ENCODE measurements at regions not wholly inside any gene's neighbourhood (a gene's known extent, or its start where the extent isn't known, plus 50 kb on each side); places are given as distances from the start of the nearest gene placed in this dataset.

- TF ChIP-seq CTCF (IDR thresholded peaks at IDR 0.05; ENCODE audit: control extremely low read depth in 1 of 3, insufficient read depth in 1 of 3, low read depth in 1 of 3, low read length in 3 of 3), result no peak
- TF ChIP-seq EZH2 (IDR thresholded peaks at IDR 0.05; ENCODE audit: low read depth, low read length, severe bottlenecking), result no peak
- TF ChIP-seq EP300 (IDR thresholded peaks at IDR 0.05; ENCODE audit: borderline replicate concordance in 1 of 2, low read depth in 2 of 2, low read length in 2 of 2), result no peak
- TF ChIP-seq ZNF274 (IDR thresholded peaks at IDR 0.05; ENCODE audit: borderline replicate concordance, extremely low read depth, low read length), result no peak
- no peak for TF ChIP-seq CHD2 (IDR thresholded peaks at IDR 0.05; ENCODE audit: low read length)
- no peak for TF ChIP-seq POLR2AphosphoS5 (IDR thresholded peaks at IDR 0.05; ENCODE audit: low read depth, low read length)
- no peak for TF ChIP-seq MAFK (IDR thresholded peaks at IDR 0.05; ENCODE audit: low read depth, low read length)
These were observed 60.6 kb upstream of the SEC16B start for GRCh38 chr1:178030467-178030866.
